22Rv1 (cell line): ENCODE measurements at regions not wholly inside any gene's neighbourhood (a gene's known extent, or its start where the extent isn't known, plus 50 kb on each side); places are given as distances from the start of the nearest gene placed in this dataset.

ENCODE experiments used
- ZFX ChIP-seq: fragments of 450-650 bp; IDR thresholded peaks from 2 replicates; pipeline ENCODE4 v1.6.1; 2017; ENCODE audit warnings: antibody characterized with exemption, borderline replicate concordance
- TF ChIP-seq, protein P1 (sequence below): fragments of 450-650 bp; IDR thresholded peaks from 2 replicates; pipeline ENCODE4 v1.5.1; 2017; ENCODE audit warnings: mild to moderate bottlenecking

DNA sequence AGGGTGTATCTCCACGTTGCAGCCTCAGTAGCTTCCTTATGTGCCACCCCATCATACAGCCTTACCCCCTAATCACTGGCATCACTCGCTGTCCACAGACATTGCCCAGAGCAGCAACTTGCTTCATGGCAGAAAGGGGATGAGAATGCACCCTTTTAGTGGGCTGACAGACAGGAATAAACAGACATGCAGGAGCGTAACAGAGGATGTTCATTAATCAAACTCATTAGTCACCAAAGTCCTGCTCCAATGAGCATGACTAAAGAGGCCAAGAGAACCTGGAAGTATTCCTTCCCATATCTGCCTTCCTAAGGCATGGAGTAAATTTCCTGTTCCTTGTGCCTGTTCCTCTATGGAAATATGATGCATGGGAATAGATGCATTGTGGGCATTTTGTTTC is 197.0 kb downstream of the PHLDA1 start:
- TF ChIP-seq, protein P1, sequence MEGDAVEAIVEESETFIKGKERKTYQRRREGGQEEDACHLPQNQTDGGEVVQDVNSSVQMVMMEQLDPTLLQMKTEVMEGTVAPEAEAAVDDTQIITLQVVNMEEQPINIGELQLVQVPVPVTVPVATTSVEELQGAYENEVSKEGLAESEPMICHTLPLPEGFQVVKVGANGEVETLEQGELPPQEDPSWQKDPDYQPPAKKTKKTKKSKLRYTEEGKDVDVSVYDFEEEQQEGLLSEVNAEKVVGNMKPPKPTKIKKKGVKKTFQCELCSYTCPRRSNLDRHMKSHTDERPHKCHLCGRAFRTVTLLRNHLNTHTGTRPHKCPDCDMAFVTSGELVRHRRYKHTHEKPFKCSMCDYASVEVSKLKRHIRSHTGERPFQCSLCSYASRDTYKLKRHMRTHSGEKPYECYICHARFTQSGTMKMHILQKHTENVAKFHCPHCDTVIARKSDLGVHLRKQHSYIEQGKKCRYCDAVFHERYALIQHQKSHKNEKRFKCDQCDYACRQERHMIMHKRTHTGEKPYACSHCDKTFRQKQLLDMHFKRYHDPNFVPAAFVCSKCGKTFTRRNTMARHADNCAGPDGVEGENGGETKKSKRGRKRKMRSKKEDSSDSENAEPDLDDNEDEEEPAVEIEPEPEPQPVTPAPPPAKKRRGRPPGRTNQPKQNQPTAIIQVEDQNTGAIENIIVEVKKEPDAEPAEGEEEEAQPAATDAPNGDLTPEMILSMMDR: no peak
- TF ChIP-seq ZFX: no peak
